SK-MEL-5 (cell line): ENCODE measurements at regions not wholly inside any gene's neighbourhood (a gene's known extent, or its start where the extent isn't known, plus 50 kb on each side); places are given as distances from the start of the nearest gene placed in this dataset.
"Not testable (repeated sequence)": the region's sequence is repeated elsewhere in the genome, so short reads cannot be mapped to it uniquely, and the experiment has no call there.

Experiments used
- DNase-seq: peaks from one replicate; pipeline ENCODE4 v3.0.0-alpha.2; 2016; ENCODE audit warnings: low read depth, low spot score
- in situ Hi-C: cut with HindIII; loops from 2 replicates; pipeline ENCODE4 v1.10.0; 2016; ENCODE audit warnings: low sequenced_read_pairs, high pct_unique_total_duplicates, low pct_unique_long_range_greater_than_20kb

DNA sequence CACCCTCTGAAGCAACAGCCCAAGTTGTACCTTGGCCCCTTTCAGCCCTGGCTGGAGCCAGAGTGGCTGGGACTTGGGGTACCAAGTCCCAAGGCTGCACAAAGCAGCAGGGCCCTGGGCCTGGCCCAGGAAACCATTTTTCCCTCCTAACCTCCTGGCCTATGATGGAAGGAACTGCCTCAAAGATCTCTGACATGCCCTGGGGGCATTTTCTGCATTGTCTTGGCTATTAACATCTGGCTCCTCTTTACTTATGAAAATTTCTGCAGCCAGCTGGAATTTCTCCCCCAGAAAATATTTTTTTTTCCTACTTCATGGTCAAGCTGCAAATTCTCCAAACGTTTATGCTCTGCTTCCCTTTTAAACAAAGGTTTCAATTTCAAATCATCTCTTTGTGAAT is 269.4 kb upstream of the CDYL start:
- in situ Hi-C loops = no loop called here
- DNase-seq = no peak

DNA sequence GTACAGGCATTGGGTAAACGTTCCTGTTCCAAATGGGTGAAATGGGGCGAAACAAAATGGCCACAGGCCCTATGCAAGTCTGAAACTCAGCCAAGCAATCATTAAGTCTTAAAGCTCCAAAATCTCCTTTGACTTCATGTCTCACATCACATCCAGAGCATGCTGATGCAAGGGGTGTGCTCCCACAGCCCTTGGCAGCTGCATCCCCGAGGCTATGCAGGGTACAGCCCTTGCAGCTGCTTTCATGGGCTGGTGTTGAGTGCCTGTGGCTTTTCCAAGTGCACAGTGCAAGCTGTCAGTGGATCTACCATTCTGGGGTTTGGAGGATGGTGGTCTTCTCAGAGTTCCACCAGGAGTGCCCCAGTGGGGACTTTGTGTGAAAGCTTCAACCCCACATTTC is 270.0 kb upstream of the CDYL start:
- in situ Hi-C loops = no loop called here
- DNase-seq = no peak

DNA sequence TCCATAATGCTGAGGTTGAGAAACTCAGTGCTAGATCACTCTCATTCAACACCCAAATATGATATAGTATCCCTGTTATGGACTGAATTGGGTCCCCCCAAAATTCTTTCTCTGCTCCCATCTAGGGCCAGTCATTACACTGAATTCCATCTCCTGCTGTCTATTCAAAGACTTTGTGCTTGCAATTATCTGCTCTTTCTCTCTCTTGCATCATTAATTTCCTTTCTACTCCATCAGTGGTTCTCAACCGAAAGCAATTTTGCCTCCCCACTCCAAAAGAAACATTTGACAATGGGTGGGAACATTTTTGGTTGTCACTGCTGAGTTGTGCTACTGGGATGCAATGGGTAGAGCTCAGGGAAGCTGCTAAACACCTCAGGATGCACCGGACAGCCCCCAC is 271.5 kb upstream of the CDYL start:
- DNase-seq = no peak
- in situ Hi-C loops = no loop called here

DNA sequence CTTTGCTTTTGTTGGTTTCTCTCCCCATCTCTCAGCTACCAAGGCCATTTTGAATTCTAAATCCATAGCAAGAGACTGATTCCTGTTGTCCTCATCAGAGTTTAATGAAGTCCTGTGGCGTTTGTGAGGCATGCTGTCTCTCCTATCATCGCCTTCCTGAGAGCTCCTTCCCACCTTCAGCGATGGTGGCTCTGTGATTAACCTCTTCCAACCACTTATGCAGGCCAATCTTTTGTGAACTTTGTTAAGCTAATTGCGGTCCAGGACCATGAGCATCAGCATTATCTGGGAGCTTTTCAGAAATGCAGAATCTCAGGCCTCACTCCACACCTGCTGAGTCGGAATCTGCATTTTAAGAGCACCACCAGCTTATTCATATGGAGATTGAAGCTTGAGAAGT is 272.5 kb upstream of the CDYL start:
- DNase-seq = no peak
- in situ Hi-C loops = no loop called here

DNA sequence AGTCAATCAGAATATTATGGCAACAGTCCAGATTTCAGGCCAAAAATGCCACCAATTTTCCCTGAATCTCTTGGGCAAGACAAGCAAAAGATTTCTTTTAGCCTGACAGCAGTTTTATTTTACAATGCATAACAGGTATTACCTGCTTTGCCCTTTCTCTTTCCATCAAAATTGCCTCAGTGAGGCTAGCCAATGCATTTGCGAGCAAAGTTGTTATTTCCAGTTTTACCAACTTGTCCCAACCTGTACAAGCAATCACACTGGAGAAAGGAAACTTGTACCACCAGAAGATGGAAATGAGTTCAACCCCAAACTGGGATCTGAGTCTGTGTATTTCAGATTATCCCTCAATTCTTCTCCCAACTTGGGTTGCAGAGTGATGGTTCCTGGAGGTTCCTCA is 279.9 kb upstream of the CDYL start:
- in situ Hi-C loops = no loop called here
- no peak for DNase-seq

DNA sequence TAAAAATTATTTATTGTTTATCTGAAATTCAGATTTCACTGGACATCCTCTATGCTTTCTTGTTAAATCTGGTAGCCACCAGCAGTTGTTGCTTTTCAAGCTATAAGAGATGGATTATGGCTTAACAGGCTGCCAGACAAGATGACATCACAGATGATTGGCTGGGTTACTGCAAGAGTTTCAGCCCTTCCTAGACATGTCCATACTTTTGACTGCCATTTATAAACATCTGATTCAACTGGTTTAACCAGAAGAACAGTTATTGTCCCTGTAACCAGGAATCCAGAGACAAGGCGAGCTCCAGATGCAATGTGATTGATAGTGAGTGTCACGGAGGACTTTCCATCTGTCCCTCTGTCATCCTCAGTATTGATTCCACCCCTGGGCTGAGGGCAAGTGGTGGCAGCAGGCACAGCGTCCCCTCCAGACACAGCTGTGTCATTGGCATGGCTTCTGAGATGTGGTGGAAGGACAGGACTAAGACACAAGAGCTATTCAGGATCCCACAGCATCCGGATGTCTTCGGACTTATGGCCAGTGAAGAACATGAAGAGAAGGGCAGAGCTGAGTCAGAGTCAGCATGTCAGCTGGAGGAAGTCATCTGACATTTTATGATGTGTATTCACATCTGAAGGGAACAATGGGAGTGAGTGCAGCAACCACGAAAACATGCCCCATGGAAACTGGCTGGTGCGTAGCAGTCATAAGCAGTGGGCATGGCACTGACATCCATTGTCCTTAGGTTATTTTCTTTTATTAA is 284.5 kb upstream of the CDYL start:
- in situ Hi-C loops = no loop called here
- peak; percentile 97 for DNase-seq

DNA sequence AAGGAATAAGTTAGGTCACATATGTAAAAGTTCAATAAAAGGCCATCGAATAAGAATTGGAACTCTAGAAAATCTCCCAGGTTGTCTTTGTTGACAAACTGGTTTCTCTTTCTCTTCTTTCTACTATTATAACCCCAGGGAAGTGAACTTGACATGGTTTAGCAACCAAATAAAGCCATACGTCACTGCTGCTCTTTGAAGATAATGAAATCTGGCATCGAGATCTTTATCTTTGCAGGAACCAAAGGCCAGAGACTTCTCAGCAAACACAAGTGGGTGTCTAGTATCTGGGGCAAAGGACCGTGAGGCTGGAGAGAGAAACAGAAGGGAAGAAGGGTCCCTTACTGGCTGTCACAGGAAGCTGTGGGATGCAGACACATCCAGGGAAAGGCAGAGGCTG is 286.7 kb upstream of the CDYL start:
- DNase-seq = no peak
- in situ Hi-C loops = no loop called here

DNA sequence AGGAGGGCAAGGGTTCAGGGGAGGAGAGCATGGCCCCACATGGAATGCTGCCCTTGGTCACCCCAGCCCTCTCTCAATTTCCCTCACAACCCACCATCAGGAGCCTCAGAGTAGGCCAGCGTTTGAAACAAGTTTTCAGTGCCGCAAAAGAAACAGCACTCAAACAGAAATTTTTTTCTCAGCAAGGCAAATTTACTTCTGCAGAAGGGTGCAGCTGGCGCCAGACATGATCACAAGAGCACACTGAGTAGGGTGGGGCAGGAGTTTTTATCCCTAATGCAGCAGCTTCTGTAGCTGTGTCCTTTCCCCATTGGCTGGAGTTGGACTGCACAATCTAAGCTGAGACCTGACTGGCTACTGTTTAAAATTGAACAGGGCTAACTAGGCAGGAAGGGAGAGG is 287.8 kb upstream of the CDYL start:
- in situ Hi-C loops = no loop called here
- no peak for DNase-seq

DNA sequence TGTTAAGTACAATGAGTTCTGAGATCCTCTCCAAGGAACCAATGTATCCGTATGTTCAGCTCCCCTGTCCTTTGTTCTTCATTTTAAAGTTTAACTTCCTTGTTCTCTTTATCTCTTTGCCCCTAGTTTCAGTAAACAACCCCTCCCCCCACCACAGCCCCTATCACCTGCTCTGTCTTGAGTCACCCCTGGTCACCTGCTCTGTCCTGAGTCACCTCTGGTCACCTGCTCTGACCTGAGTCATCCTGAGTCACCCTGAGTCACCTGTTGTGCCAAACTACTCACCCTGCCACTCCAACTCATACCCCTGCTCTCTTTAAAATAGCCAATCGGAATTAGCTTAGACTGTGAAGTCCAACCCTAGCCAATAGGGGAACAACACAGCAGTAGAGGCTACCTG is 288.7 kb upstream of the CDYL start:
- no peak for DNase-seq
- in situ Hi-C loops = no loop called here

DNA sequence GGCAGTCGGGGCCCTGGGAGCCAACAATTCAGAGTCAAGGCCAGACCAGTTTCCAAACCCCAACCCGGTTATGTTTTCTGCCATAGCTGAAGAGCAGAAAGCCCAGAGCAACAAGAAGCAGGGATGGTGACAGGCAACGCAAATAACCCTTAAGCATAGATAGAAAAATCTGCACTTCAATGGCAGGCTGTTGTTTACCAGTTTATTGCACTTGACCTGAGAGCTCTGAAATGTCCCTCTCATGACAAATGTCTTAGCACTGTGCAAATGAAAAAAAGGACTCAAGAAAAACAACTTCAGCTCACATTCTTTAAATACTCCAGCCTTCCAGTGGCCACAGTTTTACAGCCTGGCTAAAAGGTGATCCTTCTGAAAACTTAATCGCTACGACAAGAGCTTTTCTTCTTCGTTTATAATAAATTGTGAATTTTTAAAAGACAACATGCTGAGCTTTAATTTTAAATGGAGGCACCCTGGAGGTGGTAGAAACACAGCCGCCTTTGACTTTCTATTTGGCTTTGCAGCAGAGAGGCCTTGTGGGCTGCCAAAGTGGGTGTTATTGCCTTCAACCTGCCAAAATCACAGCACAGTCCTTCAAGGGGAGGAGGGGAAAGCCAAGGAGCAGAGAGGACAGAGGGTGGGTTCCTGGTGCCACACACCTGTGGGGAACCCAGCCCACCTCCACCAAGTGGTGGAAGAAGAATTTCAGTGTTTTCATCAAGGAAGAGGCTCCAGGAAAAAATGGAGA is 289.5 kb upstream of the CDYL start:
- DNase-seq = no peak
- in situ Hi-C loops = no loop called here

DNA sequence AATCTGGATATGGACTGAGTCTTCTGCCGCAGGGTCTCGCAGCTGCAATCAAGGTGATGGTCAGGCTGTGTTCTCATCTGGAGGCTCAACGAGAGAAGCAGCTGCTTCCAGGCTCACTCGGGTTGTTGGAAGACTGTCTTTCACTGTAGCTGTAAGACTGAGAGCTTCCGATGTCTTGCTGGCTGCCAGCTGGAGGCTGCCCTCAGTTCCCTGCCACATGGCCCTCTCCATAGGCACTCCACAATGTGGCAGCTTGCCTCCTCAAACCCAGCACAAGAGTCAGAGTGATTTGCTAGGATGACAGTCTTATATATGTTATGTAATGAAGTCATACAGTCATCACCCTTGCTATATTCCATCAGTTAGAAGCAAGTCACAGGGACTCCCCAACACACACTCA is 290.5 kb upstream of the CDYL start:
- DNase-seq = no peak
- in situ Hi-C loops = no loop called here

DNA sequence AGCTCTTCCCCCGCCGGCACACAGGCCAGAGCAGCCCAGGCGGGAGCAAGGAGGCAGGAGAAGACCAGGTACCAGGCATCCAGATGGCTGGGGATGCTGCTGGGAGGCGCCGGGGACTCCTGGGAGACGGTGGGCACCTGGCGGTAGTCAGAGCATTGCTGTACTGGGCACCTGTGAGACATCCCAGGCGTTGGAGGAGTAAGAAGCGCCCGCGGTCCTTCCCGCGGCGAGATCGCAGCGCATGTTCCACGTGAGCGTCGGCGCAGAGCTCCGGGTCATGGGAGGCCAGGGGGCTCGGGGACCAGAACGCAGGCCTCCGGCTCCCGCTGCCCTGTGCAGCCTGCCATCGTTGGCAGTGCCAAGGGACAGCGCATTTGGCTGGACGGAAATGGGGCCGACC is 293.7 kb upstream of the CDYL start:
- DNase-seq = no peak
- in situ Hi-C loops = no loop called here

DNA sequence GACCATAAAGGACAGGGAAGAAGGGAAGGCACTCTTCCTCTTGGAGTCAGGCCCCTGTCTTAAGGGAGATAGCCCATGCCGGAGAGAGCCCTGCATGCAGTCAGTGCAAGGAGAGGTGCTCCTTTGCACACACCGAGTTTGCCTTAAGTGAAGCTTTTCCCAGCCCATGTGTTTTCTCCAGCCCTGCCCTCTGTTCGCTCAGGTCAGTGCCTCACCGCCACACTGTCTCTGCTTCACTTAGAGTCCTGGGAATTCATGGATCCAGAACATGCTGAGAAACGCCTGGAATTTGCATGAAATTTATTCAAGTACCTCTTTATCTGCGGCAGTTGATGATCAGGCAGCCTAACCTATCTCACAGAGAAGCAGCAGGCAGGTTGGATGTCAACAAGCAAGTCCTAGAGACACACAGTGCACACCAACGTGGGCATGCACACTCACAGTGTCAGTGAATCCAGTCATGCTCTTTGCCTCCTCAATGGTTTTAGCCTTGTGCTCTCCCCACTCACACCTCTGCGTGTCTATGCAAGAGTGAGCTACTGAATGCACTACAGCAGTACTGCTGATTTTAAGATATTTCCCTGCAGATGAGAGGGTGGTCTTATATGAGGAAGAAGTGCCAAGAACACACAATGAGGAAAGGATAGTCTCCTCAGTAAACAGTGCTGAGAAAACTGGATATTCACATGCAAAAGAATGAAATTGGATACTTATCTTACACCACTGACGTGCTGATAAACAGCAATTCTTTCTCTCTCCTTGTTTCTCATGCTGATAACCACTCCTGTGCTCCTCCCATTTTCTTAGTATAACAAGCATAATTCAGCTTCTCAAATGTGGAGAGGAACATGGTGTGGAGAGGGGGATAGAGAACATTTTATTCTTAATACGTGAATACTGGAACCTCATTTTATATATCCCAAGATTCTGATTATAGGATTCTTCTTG is 295.1 kb upstream of the CDYL start:
- in situ Hi-C loops = no loop called here
- no peak for DNase-seq

DNA sequence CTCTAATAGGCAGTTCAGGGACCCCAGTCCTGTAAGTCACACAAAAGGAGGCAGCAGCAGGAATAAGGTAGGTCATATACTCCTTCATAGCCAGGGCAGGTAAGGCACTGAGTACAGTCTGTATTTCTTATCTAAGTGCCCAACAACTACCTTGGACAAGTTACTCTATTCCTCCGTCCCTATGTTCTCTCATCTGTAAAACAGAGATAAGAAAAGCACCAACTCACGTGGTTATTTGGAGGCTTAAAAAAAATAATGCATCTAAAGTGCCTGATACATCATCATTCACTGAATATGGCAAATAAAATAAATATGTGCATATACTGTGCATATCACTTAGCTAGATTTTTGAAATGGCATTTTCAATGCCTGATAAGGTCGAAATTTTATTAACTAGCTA is 298.1 kb upstream of the CDYL start:
- in situ Hi-C loops = no loop called here

DNA sequence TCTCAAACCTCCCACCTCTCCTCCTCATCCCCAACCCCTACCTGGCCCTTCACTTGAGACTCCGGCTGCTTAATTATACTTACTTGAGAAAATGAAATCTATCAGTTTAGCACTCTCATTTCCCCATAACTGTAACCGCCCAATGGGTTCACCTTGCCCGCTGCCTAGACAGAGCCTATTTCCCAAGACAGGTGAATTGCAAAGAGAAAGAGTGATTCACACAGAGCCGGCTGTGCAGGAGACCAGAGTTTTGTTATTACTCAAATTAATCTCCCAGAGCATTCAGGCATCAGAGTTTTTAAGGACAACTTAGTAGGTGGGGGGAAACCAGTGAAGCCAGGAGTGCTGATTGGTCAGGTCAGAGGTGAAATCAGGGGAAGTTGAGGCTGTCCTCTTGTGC is 301.4 kb upstream of the CDYL start:
- in situ Hi-C loops = no loop called here
- no peak for DNase-seq

More for the DNA sequence above, 298.1 kb upstream of the CDYL start:
- no peak for DNase-seq

DNA sequence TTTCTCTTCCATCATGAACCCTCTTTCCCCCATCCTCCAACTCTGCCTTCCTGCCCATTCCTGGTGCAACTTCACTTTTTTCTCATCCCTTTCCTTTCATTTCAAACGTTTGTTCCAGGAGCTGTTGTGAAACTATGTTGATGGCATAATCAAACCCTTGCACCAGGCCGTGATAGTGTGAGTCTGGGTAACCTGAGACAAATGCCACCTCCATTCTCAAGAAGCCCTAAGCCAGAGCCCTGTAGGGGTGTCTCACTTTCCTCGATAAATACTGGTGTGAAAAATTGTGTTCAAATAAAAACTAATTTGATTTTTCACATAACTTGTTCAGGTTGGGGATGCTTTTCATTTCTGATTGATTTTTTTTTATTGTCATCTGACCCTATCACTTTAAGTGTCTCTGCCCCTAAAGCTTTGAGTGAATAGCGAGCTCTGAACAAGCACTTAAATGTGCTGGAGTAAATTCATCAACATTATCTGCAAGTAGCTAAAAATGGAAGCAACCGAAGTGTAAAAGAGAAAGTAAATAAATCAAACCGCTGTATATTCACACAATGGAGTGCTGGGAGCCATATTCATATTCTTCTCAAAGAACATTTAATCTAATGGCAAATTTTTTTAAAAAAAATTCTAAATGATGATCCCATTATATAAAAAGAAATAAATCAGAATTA is 303.1 kb upstream of the CDYL start:
- DNase-seq = no peak
- in situ Hi-C loops = no loop called here

DNA sequence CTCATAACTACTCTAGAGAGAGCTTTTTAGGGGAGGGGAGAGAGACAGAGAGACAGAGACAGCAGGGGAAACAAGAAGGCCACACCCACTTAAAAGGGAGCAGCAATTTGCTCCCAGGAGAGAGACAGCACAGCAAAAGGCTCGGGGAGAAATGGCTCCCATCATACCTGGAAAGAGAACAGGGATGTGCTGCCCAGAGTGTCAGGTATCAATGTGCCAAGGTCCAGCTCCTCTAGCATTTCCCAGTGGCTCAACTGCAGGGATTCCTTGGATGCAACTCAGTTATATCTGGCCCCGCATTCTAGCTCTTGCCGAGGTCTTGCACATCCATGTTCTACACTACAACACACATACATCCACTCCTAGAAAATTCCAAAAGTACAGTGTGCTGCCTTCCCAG is 304.0 kb upstream of the CDYL start:
- no peak for DNase-seq
- in situ Hi-C loops = no loop called here

DNA sequence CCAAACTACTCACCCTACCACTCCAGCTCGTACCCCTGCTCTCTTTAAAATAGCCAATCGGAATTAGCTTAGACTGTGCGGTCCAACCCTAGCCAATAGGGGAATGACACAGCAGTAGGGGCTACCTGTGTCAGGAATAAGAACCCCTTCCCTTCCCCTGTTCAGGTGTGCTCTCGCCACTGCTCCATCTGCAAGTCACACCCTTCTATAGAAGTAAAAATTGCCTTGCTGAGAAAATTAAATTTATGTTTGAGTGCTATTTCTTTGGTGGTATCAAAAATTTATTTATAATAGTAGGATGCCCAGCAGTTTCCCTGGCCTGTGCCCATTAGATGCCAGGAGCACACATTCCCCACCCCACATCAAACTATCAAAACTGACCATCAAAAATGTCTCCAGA is 304.7 kb upstream of the CDYL start:
- in situ Hi-C loops, DNase-seq: not testable (repeated sequence)
